Brain pericyte (primary cell): ENCODE measurements at regions not wholly inside any gene's neighbourhood (a gene's known extent, or its start where the extent isn't known, plus 50 kb on each side); places are given as distances from the start of the nearest gene placed in this dataset.
"Not testable (repeated sequence)": the region's sequence is repeated elsewhere in the genome, so short reads cannot be mapped to it uniquely, and the experiment has no call there.

Experiments used
- DNase-seq: peaks from one replicate; pipeline ENCODE4 v3.0.0-alpha.2; 2012; ENCODE audit warnings: low read depth, low spot score

GRCh38 chr14:101259748-101260147 lies 301.5 kb upstream of the DIO3 start:
- DNase-seq: no peak

GRCh38 chr14:101266441-101266840 lies 294.9 kb upstream of the DIO3 start:
- not testable (repeated sequence) for DNase-seq

- no peak for DNase-seq
These were observed 288.2 kb upstream of the DIO3 start for GRCh38 chr14:101273091-101273490.

DNA sequence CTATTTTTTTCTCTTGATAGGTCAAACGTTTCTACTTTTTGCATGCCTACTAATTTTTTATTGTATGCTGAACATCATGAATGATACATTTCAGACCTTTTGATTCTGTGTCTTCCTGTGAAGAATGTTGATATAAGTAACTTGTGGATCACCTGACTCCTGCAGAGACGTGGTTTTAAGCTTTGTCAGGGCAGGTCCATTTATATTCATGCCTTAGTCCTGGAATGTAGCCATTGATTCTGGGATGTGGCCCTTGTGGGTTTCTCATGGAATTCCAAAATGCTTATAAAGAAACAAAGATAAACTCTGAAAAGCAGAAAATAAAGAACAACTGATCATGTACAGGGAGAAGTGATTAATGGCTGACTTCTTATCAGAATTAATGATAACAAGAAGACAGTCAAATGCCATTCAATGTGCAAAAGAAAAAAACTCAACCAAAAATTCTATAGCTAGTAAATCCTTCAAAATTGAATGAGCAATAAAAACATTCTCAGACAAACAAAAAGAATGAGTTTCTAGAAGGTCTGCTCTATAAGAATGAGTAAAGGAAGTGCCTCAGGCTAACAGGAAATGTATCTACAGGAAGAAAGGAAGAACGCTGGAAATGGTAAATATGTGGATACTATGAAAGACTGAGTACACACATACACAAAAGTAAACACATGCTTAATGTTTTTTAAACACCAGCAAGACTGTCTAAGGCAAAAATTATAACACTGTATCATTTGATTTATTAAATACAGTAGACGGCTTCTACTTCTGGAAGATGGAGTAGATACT lies 284.8 kb upstream of the DIO3 start:
- no peak for DNase-seq

GRCh38 chr14:101282418-101282817 lies 278.9 kb upstream of the DIO3 start:
- no peak for DNase-seq

GRCh38 chr14:101284711-101285110 lies 276.6 kb upstream of the DIO3 start:
- DNase-seq: no peak

- no peak for DNase-seq
These were observed 274.9 kb upstream of the DIO3 start for GRCh38 chr14:101286271-101287018.

DNA sequence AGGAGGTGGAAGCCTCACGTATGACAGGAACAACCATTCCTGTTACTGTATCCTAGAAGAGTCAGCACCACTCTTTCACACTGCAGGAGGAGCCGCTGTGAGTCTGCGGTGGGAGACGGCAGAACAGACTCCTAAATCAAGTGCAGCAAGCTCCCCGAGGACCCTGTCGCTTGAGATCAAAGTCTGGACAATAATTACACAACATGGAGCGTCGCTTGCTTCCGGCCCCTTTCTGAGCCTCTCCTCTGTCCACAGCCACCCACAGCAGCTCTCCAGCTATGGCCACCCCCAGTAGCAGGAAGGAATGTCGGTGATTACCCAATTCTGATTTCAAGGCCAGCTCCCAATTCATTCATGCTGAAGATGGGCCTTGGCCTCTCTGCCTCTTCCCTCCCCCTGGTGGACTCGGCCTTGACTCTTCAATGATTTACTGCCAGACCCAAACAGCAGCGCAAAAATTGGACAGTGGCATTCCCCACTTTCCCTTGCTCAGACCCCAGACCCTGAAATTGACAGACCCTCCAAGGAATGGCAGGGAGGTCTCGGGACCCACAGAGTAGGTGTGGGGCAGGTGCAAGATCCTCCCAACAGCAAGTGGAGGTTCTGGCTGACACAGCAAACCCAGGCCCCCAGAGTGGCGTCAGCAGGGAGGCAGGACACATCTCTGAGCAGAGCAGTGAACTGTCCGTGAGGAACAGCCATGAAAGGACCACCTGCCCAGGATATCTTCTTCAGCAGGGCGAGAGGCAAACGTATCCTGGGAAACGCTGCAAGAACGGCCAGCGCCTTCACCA lies 272.7 kb upstream of the DIO3 start:
- DNase-seq: no peak

DNA sequence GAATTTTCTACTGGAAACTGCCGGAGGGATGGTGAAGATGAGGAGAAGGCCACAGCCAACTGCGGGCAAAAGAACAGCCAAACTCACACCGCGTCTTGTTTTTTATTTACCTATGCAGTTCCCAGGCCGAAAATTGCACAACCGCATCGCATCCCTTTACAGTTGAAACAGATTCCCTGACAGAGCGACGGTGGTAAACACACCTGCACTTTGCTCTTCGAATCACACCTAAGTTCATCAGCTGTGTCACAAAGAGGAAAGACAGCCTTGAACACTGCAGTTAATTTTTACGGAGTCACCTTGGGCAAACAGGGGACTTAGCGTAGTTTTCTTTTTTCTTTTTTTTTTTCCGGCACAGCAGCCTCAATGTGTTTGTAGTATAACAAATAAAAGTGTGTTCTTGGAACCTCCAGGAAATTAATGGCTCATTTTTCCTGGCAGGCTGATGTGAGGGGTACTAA lies 272.0 kb upstream of the DIO3 start:
- DNase-seq: no peak

GRCh38 chr14:101289911-101290310 lies 271.4 kb upstream of the DIO3 start:
- no peak for DNase-seq

- no peak for DNase-seq
These were observed 270.7 kb upstream of the DIO3 start for GRCh38 chr14:101290611-101291010.

GRCh38 chr14:101291390-101291789 lies 269.9 kb upstream of the DIO3 start:
- DNase-seq: no peak

DNA sequence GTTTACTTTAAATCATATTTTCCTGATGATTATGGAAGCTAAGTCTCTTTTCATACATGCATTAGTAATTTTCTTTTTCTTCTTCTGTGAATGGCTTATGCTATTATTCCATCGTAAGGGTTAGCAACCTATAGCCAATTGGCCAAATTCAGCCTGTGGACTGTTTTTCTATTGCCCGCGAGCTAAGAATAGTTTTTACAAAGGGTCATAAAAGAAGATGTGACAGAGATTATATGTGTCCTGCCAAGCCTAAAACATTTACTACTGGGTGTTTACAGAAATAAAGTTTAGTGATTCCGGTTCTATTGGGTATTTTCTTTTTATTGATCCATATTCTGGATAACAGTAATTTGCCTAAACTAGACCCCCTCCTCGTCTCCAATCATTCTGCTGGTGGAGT lies 268.8 kb upstream of the DIO3 start:
- no peak for DNase-seq

DNA sequence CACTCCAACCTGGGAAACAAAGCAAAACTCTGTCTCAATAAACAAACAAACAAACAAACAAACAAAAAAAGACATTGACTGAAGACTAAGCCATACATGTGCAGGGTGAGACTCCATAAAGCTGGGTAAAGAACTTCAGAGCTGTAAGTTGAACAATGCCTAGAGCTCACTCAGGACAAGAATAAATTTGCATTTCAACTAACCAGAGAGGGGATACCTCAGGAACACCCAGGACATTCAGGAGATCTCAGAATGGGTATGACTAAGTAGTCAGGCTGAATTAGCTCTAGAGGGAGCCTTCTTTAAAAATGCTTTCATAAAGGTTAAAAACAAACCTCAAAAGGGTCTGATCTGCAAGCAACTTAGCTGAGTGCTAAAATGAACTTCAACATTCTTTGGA lies 267.7 kb upstream of the DIO3 start:
- DNase-seq: no peak

DNA sequence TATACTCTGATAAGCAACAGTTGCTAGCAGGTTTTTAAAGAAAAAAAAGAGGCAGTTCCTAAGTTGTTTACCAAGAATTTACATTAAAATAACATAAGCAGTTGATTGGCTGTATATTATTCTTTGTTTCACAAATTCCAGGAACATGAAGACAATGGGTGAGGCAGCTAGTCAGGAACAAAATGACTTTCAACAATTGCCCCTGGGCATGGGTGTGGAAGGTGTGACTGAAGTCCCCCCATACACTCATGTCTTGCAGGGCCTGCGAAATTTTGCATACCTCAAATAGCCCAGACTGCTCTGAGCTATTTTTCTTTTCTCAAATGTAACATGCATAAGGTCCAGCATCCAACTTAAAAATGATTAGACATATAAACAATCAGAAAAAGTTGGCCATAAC lies 267.2 kb upstream of the DIO3 start:
- DNase-seq: no peak

DNA sequence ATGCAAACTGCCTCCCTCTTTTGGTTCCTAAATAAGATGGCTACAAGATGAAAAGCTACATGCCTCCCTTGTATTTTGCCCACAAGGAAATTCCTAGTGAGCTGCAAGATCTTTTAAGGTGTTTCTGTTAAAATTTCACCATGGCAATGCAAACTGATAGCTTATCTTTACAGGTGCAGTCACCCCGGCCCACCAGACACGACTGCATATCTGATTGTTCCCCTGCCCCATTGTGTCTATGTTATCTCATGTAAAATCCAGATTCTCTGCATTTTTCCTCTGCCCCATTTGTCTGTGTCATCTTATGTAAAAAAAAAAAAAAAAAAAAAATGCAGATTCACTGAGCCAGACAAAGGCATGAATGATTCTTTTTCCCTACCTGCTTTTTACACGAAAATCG lies 261.5 kb upstream of the DIO3 start:
- not testable (repeated sequence) for DNase-seq

DNA sequence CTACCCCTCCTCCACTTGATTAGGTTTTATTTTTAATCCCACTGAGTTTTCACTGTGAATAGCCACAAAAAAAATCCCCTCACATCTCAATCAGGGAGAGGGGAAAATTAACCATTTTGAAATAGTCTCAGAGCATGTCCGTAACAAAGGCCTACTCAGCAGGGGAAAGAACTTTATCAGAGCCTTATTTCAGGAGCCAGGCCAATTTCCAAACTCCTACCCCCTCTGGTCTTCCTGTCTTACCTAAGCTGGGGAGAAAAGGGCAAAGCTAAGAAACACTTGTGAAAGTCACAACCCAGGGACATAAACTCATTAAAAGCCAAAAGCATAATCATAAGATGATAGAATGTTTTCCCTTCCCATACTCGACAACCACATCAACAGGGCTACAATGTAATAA lies 260.3 kb upstream of the DIO3 start:
- no peak for DNase-seq

DNA sequence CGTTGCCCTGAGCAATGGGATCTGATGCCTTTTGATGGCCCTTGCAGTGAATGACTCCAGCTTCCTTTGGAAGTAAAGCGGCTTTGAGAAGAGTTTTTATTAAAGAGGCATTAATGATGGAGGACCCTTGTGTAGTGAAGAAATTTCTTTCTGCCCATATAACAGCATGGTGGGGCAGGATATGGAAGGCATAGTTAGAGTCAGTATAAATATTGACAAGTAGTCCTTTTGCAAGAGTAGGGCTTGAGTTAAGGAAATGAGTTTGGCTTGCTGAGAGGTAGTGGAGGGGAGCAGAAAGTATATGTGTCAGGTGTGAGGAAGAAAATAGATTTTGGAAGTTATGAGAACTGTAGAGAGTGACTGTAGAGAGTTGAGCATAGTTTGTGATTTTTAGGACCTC lies 254.1 kb upstream of the DIO3 start:
- DNase-seq: not testable (repeated sequence)

DNA sequence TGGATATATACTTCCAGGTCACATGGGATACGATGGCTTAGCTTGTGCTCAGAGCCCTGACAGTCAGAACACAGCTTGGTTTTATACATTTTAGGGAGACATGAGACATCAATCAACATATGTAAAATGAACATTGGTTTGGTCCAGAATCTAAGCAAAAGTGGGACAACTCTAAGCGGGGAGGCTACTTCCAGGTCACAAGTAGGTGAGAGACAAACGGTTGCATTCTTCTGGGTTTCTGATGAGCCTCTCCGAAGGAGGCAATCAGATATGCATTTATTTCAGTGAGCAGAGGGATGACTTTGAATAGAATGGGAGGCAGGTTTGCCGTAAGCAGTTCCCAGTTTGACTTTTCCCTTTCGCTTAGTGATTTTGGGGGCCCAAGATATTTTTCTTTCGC lies 250.1 kb upstream of the DIO3 start:
- DNase-seq: not testable (repeated sequence)

- no peak for DNase-seq
These were observed 248.0 kb upstream of the DIO3 start for GRCh38 chr14:101313268-101313667.

DNA sequence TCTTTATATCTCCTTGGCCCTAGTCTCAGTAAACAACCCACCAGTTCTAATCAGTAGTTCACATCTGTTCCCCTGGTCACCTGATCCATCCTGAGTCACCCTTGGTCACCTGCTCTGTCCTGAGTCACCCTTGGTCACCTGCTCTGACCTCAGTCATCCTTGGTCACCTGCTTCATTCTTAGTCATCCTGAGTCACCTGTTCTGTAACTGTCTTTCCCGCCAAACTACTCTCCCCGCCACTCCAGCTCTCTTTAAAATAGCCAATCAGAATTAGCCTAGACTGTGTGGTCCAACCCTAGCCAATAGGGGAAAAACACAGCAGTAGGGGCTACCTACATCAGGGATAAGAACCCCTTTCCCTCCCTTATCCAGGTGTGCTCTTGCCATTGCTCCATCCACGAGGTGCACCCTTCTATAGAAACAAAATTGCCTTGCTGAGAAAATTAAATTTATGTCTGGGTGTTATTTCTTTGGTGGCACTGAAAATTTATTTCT lies 245.4 kb upstream of the DIO3 start:
- no peak for DNase-seq

- no peak for DNase-seq
These were observed 243.0 kb upstream of the DIO3 start for GRCh38 chr14:101318271-101318670.
